Memory B cell (primary cell): ENCODE measurements at regions not wholly inside any gene's neighbourhood (a gene's known extent, or its start where the extent isn't known, plus 50 kb on each side); places are given as distances from the start of the nearest gene placed in this dataset.
"Not testable (repeated sequence)": the region's sequence is repeated elsewhere in the genome, so short reads cannot be mapped to it uniquely, and the experiment has no call there.

Source experiments
- ATAC-seq: fragments of 150-1000 bp; cut with Tn5 transposase; 2 replicates; pipeline ENCODE4 v1.10.0; 2021; ENCODE audit warnings: low read depth, mild to moderate bottlenecking, moderate library complexity
- DNase-seq, 2 donors: peaks; one replicate each; pipeline ENCODE4 v3.0.0; 2022; ENCODE audit warnings: low spot score in 2 of 2
- H3K27ac Mint-ChIP-seq: one replicate; pipeline ENCODE4 v1.8.0; 2022; ENCODE audit warnings: mild to moderate bottlenecking, moderate library complexity, mixed read lengths
- H3K27me3 Mint-ChIP-seq: one replicate; pipeline ENCODE4 v1.8.0; 2022; ENCODE audit warnings: mixed read lengths
- H3K36me3 Mint-ChIP-seq: one replicate; pipeline ENCODE4 v1.8.0; 2022; ENCODE audit warnings: mild to moderate bottlenecking, mixed read lengths
- H3K4me1 Mint-ChIP-seq: one replicate; pipeline ENCODE4 v1.8.0; 2022; ENCODE audit warnings: mixed read lengths
- H3K4me3 Mint-ChIP-seq: one replicate; pipeline ENCODE4 v1.8.0; 2022; ENCODE audit warnings: mild to moderate bottlenecking, moderate library complexity, mixed read lengths
- H3K9me3 Mint-ChIP-seq: one replicate; pipeline ENCODE4 v1.8.0; 2022; ENCODE audit warnings: mixed read lengths

DNA sequence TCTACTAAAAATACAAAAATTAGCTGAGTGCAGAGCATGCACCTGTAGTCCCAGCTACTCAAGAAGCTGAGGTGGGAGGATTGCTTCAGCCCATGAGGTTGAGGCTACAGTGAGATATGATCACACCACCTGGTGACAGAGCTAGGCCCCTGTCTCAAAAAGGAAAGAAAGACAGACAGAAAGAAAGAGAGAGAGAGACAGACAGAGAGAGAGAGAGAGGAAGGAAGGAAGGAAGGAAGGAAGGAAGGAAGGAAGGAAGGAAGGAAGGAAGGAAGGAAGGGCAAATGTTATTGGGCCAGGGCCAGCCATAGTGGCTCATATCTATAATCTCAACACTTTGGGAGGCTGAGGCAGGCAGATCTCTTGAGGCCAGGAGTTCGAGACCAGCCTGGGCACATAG, 134.3 kb upstream of the JARID2 start:
- not testable (repeated sequence) for H3K27ac Mint-ChIP-seq, H3K27me3 Mint-ChIP-seq, DNase-seq, ATAC-seq, H3K36me3 Mint-ChIP-seq, H3K4me3 Mint-ChIP-seq, H3K4me1 Mint-ChIP-seq, H3K9me3 Mint-ChIP-seq

- Mint-ChIP-seq H3K36me3 (no peaks in the 10 kb centered on the region), H3K27me3 (no peaks in the 10 kb centered on the region), H3K4me1 (peaks cover 5% of the 10 kb centered on the region), H3K4me3 (no peak overlapping the region), H3K9me3 (no peaks in the 10 kb centered on the region), H3K27ac (no peak overlapping the region)
- ATAC-seq, result no peak
- DNase-seq, result no peak
Observed at GRCh38 chr6:15113587-15113986, 132.3 kb upstream of the JARID2 start.

DNA sequence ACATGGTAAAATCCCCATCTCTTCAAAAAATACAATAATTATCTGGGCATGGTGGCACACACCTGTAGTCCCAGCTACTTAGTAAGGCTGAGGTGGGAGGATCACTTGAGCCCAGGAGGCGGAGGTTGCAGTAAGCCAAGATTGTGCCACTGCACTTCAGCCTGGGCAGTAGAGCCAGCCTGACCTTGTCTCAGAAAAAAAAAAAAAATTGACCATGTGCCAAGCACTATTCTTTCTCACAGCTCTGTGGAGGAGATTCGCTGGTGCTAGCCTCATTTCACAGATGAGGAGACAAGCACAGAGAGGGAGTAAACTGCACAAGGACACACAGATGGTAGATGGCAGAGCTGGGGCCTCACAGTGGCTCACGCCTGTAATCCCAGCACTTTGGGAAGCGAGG, 131.8 kb upstream of the JARID2 start:
- H3K4me1 Mint-ChIP-seq, result peaks cover 5% of the 10 kb centered on the region
- no peak for DNase-seq
- no peak overlapping the region for H3K4me3 Mint-ChIP-seq
- no peak overlapping the region for H3K27ac Mint-ChIP-seq
- no peak for ATAC-seq
- H3K36me3 Mint-ChIP-seq, result no peaks in the 10 kb centered on the region
- H3K9me3 Mint-ChIP-seq, result no peaks in the 10 kb centered on the region
- H3K27me3 Mint-ChIP-seq, result no peaks in the 10 kb centered on the region

DNA sequence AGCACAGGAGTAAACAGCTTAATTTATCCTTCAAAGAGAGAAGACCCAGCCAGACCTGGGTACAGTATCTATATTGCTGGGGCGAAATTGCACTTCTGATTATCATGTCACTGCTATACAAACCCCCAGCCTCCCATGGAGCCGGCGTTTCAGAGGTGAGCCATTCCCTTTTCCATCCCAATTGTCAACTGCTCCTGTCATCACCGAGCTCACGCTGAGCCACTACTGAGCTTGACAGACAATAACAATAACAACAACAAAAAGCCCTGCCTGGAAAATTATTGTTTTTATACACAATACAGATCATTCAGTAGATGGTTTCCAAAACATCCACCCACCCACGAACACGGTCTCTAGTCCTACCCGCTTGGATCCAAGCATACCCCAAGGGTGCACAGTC, 129.0 kb upstream of the JARID2 start:
- Mint-ChIP-seq H3K27me3 (no peaks in the 10 kb centered on the region), H3K9me3 (no peaks in the 10 kb centered on the region), H3K36me3 (no peaks in the 10 kb centered on the region), H3K4me3 (no peak overlapping the region), H3K27ac (no peak overlapping the region), H3K4me1 (peaks cover 2% of the 10 kb centered on the region)
- no peak for ATAC-seq
- no peak for DNase-seq

- H3K36me3 Mint-ChIP-seq, result peaks cover under 1% of the 10 kb centered on the region
- peaks cover under 1% of the 10 kb centered on the region for H3K27me3 Mint-ChIP-seq
- no peak for ATAC-seq
- no peaks in the 10 kb centered on the region for H3K9me3 Mint-ChIP-seq
- H3K27ac Mint-ChIP-seq, result no peak overlapping the region
- H3K4me3 Mint-ChIP-seq, result no peak overlapping the region
- DNase-seq, result no peak
- no peaks in the 10 kb centered on the region for H3K4me1 Mint-ChIP-seq
Observed at GRCh38 chr6:15121443-15121842, 124.4 kb upstream of the JARID2 start.

DNA sequence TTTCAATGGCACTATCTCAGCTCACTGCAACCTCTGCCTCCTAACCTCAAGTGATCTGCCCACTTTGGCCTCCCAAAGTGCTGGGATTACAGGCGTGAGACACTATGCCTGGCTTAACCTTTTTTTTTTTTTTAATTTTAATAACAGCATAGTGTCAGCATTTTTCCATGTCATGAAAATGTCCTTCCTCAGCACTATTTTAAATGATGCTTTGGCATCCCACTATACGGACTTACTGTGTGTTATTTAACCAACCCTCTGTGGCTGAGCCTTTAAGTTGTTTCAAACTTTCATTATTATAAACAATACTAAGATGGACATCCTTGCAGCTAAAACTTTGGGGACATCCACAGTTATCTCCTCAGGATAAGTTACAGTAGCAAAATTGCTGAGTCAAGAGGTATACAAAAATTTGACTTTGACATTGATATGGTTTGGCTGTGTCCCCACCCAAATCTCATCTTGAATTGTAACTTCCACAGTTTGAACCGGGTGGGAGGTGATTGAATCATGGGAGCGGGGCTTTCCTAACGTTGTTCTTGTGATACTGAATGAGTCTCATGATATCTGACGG, 123.8 kb upstream of the JARID2 start:
- ATAC-seq, result no peak
- no peak overlapping the region for H3K4me3 Mint-ChIP-seq
- peaks cover 2% of the 10 kb centered on the region for H3K36me3 Mint-ChIP-seq
- H3K27ac Mint-ChIP-seq, result no peak overlapping the region
- no peaks in the 10 kb centered on the region for H3K9me3 Mint-ChIP-seq
- H3K4me1 Mint-ChIP-seq, result no peaks in the 10 kb centered on the region
- peaks cover 3% of the 10 kb centered on the region for H3K27me3 Mint-ChIP-seq
- no peak for DNase-seq

- ATAC-seq, result no peak
- no peak for DNase-seq
- Mint-ChIP-seq H3K36me3 (peaks cover 2% of the 10 kb centered on the region), H3K4me1 (peaks cover 2% of the 10 kb centered on the region), H3K27ac (no peak overlapping the region), H3K27me3 (peaks cover 3% of the 10 kb centered on the region), H3K9me3 (no peaks in the 10 kb centered on the region), H3K4me3 (no peak overlapping the region)
Observed at GRCh38 chr6:15129887-15130286, 116.0 kb upstream of the JARID2 start.

GRCh38 chr6:15131234-15131633, 114.6 kb upstream of the JARID2 start:
- Mint-ChIP-seq H3K4me1 (peaks cover 2% of the 10 kb centered on the region), H3K27me3 (peaks cover 3% of the 10 kb centered on the region), H3K4me3 (no peak overlapping the region), H3K27ac (no peak overlapping the region), H3K36me3 (peaks cover 2% of the 10 kb centered on the region), H3K9me3 (no peaks in the 10 kb centered on the region)
- ATAC-seq (no peak), DNase-seq (no peak)

DNA sequence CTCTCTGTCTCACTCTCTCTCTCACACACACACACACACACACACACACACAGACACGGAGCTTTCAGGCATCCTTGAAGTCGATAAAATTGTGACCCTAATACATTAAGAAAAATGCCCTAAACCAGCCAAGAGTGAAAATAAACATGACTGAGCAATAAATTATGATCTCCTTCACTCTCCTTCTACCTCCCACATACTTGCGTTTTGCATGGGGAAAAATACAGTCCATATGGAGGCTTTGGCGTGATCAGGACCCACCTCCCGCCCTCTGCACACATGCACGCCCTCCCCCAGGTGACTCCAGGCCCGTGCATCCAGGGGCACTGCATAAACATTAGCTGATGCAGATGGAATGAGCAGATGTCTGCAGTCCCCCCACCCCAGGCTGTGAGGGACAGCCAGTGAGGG, 114.2 kb upstream of the JARID2 start:
- Mint-ChIP-seq H3K9me3 (no peaks in the 10 kb centered on the region), H3K4me3 (no peak overlapping the region), H3K27me3 (peaks cover under 1% of the 10 kb centered on the region), H3K36me3 (peaks cover under 1% of the 10 kb centered on the region), H3K27ac (no peak overlapping the region), H3K4me1 (peaks cover 2% of the 10 kb centered on the region)
- no peak for ATAC-seq
- no peak for DNase-seq

- peaks cover 2% of the 10 kb centered on the region for H3K4me1 Mint-ChIP-seq
- DNase-seq (no peak), ATAC-seq (no peak)
- no peak overlapping the region for H3K4me3 Mint-ChIP-seq
- H3K27me3 Mint-ChIP-seq, result no peaks in the 10 kb centered on the region
- H3K36me3 Mint-ChIP-seq, result no peaks in the 10 kb centered on the region
- no peak overlapping the region for H3K27ac Mint-ChIP-seq
- H3K9me3 Mint-ChIP-seq, result no peaks in the 10 kb centered on the region
Observed at GRCh38 chr6:15132167-15132566, 113.7 kb upstream of the JARID2 start.

DNA sequence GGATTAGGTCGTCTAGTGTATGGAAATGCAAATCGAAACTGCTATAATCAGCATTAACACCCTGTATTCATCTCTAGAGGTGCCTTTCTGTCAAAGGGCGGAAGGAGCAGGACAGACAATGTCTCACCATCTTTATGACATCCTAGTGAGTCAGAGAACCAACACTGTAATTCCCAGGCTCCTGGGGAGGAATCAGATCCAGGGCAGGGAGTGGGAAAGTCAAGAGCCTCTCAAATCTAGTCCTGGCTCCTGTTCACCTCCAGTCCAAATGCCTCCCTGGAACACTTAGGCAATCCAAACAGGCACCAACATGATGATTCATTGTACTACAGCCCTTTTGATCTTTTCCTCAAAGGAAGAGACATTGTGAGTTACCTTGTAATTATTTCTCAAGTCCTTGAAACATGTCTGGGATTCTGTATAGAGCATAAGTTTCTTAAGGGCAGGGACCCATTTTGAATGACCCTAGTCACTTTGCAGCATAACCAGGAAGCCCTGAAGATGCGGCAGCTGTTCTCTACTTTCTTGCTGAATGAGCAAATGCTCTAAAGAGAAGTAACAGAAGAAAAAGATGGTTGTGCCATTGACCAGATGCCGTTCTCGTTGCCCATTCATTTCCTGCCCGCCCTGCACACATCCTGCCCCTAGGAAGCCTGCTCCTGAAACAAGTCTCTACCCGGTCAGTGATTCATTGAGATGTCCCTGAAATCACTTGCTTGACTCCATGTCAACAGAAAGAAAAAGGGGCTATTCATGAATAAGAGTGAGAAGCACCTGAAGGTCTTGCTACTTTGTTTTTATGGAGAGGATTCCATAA, 112.8 kb upstream of the JARID2 start:
- DNase-seq (no peak), ATAC-seq (no peak)
- Mint-ChIP-seq H3K4me3 (no peak overlapping the region), H3K27me3 (no peaks in the 10 kb centered on the region), H3K36me3 (no peaks in the 10 kb centered on the region), H3K4me1 (peaks cover 2% of the 10 kb centered on the region), H3K27ac (no peak overlapping the region), H3K9me3 (no peaks in the 10 kb centered on the region)

- H3K4me1 Mint-ChIP-seq, result no peaks in the 10 kb centered on the region
- H3K27me3 Mint-ChIP-seq, result peaks cover 2% of the 10 kb centered on the region
- ATAC-seq (no peak), DNase-seq (no peak)
- no peaks in the 10 kb centered on the region for H3K9me3 Mint-ChIP-seq
- no peaks in the 10 kb centered on the region for H3K36me3 Mint-ChIP-seq
- no peak overlapping the region for H3K27ac Mint-ChIP-seq
- no peak overlapping the region for H3K4me3 Mint-ChIP-seq
Observed at GRCh38 chr6:15137086-15137485, 108.8 kb upstream of the JARID2 start.

DNA sequence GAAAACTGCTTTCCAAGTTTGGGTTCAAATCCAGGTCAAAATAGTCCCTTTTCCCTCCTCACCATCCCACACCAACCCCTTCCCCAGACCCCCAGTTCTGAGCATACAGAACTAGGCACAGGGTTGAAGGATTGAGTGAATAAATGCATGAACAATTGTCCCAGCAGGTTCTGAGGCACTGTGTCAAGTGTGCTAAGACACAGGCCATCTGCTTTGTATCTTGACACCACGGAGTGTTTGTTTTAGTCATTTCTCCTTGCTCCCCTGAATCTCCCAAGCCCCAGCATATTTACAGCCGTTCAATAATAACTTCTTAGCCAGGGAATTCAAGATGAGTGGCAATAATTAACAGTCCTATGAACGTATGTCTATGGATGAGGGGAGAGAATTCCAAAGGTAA, 102.8 kb upstream of the JARID2 start:
- H3K4me1 Mint-ChIP-seq, result no peaks in the 10 kb centered on the region
- peaks cover 11% of the 10 kb centered on the region for H3K27me3 Mint-ChIP-seq

DNA sequence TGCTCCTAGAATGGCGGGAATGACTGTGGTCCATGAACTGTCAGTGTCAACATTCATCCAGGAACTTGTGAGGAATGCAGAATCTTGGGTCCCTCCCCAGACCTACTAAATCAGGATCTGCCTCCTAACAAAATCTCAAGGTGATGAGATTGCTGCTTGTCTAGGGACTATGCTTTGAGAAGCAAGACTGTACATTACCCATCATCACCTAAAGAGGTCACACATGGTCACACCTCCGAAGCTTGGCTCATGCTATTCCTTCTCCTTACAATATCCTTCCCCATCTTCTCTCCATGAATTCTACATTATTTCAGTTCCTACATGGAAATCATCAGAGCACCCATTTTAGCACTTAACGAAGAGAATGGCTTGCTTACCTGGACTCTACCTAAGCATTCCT, 102.3 kb upstream of the JARID2 start:
- DNase-seq, result no peak
- H3K4me1 Mint-ChIP-seq, result peaks cover under 1% of the 10 kb centered on the region
- peaks cover 11% of the 10 kb centered on the region for H3K27me3 Mint-ChIP-seq
- no peak for ATAC-seq
- H3K36me3 Mint-ChIP-seq, result peaks cover 2% of the 10 kb centered on the region
- H3K9me3 Mint-ChIP-seq, result no peaks in the 10 kb centered on the region
- H3K4me3 Mint-ChIP-seq, result no peak overlapping the region
- H3K27ac Mint-ChIP-seq, result no peak overlapping the region

More for the DNA sequence above, 102.8 kb upstream of the JARID2 start:
- no peak overlapping the region for H3K4me3 Mint-ChIP-seq
- DNase-seq (no peak), ATAC-seq (no peak)
- no peaks in the 10 kb centered on the region for H3K9me3 Mint-ChIP-seq
- no peak overlapping the region for H3K27ac Mint-ChIP-seq
- H3K36me3 Mint-ChIP-seq, result peaks cover 2% of the 10 kb centered on the region

DNA sequence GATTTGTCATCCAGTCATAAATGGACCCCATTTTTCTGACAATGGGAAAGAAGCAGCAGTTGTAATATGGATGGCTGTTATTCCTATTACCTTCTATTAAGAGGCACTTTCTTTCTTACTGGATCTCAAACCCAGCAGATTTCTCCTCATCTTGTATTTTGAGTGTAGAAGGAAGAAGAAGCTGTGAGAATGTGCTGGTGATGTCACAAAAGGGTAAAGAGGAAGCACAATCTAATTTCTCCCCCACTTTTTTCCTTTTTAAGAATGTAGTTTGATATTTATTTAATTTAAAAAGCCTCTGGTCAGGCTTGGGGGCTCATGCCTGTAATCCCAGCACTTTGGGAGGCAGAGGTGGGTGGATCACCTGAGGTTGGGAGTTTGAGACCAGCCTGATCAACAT, 100.0 kb upstream of the JARID2 start:
- Mint-ChIP-seq H3K36me3 (peaks cover 2% of the 10 kb centered on the region), H3K4me3 (no peak overlapping the region), H3K4me1 (peaks cover 7% of the 10 kb centered on the region), H3K9me3 (no peaks in the 10 kb centered on the region), H3K27ac (no peak overlapping the region), H3K27me3 (peaks cover 11% of the 10 kb centered on the region)
- ATAC-seq (no peak), DNase-seq (no peak)
